ENCODE measurements at regions not wholly inside any gene's neighbourhood (a gene's known extent, or its start where the extent isn't known, plus 50 kb on each side); places are given as distances from the start of the nearest gene placed in this dataset.

DNA sequence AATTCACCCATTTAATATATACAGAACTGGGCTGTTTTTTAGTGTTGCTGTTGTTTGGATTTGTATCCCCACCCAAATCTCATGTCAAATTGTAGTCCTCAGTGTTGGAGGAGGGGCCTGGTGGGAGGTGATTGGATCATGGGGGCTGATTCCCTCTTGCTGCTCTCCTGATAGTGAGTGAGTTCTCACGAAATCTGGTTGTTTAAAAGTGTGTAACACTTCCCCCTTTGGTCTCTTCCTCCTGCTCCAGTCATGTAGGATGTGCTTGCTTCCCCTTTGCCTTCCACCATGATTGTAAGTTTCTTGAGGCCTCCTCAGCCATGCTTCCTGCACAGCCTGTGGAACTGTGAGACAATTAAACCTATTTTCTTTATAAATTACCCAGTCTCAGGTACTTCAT is 141.6 kb upstream of the AADAT start:
- TF ChIP-seq CTCF (IDR thresholded peaks at IDR 0.05), result no peak
- no peak for TF ChIP-seq EP300 (IDR thresholded peaks at IDR 0.05)
- TF ChIP-seq POLR2A (IDR thresholded peaks at IDR 0.05), result no peak
- TF ChIP-seq POLR2AphosphoS5 (IDR thresholded peaks at IDR 0.05), result no peak
